HG03159 (cell line): ENCODE measurements at regions not wholly inside any gene's neighbourhood (a gene's known extent, or its start where the extent isn't known, plus 50 kb on each side); places are given as distances from the start of the nearest gene placed in this dataset.
"Not testable (repeated sequence)": the region's sequence is repeated elsewhere in the genome, so short reads cannot be mapped to it uniquely, and the experiment has no call there.

Source experiments
- ATAC-seq: cut with Tn5 transposase; IDR thresholded peaks from one replicate; pipeline ENCODE4 v1.9.1; 2021; ENCODE audit warnings: mild to moderate bottlenecking, moderate library complexity; ENCODE audit not compliant: unreplicated experiment

DNA sequence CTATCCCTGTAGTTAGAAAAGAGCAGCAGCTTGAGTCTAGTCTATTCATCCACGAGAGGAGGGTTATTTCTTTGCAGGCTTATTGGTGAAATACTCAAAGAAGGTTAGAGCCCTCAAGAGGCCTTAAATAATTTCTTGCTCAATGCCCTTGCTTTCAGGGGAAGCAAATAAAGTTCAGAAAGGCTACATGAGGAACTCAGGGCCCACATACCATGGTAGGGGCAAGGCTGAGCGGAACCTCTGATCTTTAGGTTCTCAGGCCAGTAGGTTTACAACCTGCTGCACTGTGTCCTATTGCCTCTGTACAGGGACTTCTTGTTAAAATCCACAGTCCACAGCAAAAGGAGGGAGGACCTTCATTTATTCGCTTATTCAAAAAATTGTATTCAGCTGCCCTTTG, 101.7 kb downstream of the ADAMTS15 start:
- no peak for ATAC-seq

DNA sequence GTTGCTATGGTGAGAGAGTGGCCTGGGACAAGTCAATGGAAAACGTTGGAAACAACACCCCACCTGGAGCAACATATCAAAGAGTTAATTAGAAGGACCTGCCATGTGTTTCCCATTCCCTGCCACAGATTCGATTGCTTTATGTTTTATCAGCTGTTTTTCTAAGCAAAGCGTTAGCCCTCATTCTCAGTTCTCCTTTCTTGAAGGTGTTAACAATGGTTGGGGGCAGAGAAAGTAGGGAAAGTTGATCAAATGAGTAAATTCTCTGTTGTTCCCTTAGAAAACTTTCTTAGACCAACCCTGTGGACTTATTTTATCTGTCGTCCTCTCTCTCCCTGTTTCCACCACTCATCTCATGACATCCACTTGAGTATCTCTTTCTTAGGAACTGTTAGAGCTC, 102.5 kb downstream of the ADAMTS15 start:
- no peak for ATAC-seq

DNA sequence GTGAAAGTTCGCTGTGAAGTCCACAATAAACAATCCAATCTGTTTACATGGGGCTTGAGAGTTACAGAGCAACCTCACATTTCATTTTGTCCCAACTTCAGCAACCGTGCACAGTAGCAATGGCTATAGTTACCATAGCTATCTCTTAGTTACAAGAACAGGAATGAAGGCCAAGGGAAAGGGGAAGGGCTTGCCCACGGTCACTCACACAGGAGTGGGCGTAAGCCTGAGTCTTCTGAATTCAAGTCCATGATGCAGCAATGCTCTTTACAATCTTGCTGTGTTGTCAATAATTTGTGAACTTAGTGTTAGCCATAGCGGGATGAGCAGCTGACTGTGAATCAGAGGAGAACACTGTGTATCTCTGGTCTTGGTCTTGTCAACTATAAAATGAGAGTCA, 102.9 kb downstream of the ADAMTS15 start:
- no peak for ATAC-seq

DNA sequence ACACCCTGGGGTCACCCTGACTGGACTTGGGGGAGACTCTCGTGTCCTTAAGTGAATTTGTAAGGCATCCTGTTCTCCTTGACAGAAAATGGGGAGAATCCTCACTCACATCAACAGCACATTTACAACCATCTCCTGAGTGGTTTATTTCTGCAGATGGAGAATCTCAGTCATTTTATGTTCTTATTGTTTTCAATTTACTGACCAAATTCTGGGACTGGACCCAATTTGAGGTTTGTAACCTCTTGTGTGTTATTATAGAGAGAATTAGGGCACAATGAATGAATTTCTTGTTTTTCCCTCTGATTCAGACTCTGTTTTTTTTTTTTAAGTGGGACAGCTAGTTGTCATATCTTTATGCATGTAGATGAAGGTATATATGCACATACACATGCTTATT, 104.9 kb downstream of the ADAMTS15 start:
- ATAC-seq = no peak

DNA sequence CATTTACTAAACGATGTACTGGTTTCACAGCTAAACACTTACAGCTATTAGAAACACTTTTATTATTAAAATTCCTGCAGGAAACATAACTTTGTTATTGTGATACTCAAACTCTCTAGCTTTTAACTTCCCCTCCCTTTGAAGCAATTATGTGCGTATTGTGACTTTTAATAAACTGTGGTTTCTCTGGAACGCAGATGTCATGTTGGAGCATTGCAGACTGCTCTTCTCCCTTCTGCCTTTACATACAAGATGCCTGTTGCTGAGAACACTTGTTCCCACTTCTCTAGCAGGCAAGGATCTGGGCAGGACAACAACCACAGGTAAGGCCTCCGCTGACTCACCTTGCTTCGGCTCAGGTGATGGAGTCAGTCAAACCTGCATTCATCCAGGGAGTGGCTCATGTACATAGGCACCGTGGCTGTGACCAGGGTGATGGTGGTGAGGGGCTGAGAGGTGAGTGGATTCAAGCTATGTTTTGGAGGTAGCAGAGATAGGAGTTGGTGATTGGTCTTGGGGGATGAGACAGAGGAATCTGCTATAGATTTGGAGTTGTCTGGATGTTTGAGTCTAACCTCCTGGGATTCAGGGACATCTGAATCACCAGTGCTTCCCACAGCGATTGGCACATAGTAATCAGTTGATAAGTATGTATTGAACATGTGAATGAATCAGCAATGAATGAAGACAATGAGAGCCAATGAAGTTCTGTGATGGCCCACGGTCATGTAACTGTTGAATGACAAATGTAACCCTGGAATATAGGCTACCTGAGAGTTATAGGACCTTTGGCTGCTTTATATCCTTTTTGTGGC, 106.0 kb downstream of the ADAMTS15 start:
- ATAC-seq = no peak

DNA sequence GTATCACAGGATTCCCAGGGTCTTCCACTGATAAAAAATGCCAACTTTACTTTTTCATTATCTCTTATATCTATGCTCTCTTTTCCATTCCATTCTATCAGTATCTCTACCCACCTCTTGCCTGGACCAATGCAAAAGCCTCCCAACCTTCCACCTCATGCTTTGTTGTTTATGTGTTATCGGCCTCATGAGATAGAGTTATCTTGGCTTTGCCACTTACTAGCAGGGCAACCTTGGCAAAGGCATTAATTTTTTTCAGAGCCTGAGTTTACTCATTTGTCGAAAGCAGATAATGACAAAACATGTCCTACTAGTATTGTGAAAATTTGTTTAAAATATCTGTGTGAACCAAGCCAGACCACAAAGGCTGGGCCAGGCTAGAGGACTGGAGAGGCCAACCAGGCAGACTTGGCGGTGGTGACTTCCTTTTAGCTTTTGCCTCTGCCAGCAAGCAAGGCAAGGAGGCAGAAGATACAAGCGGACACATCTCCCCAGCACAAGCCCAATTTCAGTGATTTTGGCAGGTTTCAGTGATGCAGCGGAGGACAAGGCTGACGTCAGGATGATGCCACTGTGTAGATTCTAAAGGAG, 106.9 kb downstream of the ADAMTS15 start:
- ATAC-seq = no peak

DNA sequence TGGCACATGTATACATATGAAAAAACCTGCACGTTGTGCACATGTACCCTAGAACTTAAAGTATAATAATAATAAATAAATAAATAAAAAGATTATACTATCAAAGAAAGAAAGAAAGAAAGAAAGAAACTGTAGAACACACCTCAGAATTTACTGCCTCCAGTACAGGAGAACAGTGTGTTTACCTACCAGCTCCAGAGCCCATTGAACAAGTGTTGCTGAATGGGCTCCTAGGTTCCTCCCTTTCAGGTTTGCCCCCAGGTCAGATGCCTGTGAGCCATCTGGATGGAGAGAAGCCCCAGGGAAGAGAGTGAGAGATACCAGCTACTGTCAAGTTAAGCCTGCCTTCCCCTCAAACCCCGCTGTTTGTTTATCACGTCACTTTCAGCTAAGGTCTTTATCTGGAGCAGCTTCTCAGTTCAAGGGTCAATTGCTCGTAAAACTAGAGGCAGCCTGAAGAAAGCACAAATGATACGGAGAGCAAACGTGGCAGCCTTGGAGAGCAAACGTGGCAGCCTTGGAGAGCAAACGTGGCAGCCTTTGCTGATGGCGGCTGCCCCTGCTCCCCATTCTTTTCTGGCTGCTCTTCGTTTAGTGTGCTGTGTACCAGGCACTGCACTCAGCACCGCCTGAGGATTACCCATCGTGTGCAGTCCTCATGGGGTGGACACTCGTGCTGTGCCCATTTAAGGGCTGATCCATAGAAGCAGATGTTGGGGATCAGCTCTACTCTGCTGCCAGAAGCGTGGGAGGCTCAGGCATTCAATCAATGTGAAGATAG, 111.7 kb downstream of the ADAMTS15 start:
- no peak for ATAC-seq

DNA sequence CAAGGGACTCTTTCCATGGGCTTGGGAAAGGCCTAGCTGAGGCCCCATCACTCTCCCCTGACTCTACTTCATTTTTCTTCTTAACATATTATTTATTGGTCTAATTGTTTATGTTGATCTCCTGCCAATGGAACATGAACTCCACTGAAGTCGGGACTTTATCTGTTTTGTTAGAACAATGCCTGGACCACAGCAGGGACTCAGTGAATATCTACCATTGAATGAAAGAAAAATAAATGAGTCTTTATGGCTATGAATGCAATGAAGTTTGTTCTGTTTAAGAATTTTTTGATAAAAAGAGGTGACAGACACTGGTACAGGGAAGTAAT, 112.3 kb downstream of the ADAMTS15 start:
- ATAC-seq = no peak

DNA sequence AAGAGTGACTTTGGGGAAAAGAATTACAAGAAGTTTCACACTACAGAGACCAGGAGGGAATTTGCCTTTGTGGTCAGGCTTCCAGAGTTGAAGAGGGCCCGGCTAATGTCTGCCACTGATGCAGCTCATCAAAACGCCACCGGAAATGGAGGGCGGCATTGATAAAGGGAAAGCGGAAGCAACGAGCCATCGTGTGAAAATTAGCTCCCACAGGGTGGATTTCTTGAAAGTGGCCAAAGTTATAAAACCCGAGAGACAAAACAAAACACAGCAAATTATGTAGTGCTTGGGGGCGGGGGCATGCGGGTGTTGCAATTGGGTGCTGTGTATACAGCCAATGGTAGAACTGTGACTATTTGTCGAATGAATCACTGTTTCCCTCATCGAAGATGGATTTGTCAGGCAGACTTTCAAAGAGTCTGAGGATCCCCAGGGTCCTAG, 113.0 kb downstream of the ADAMTS15 start:
- ATAC-seq = no peak

DNA sequence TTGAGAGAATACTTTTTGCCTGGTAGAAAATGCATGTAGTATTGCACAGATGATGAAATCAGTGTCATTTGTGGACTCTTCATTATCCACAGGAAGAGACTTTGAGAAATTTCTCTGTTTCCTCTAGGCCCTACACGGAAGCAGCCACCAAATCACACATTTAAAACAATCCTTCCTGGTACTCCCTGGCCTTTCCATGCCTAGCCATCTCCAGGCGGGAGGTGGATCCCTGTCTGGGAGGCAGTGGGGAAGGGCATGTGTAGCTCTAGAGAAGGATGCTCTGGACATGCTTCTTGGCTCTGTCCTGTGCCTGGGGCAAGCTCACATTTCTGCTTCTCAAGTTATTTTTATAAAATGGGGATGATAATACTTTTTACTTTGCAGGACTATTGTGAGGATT, 114.1 kb downstream of the ADAMTS15 start:
- ATAC-seq = no peak

DNA sequence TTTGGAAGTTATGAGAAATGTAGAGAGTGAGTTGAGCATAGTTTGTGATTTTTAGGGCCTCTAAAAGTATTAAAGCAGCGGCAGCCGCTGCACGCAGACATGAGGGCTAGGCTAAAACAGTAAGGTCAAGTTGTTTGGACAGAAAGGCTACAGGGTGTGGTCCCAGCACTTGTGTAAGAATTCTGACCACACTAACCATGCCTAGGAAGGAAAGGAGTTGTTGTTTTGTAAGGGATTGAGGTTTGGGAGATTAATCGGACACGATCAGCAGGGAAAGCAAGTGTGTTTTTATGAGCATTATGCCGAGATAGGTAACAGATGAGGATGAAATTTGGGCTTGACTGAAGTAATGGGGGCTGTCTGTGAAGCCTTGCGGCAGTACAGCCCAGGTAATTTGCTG, 117.9 kb downstream of the ADAMTS15 start:
- not testable (repeated sequence) for ATAC-seq

DNA sequence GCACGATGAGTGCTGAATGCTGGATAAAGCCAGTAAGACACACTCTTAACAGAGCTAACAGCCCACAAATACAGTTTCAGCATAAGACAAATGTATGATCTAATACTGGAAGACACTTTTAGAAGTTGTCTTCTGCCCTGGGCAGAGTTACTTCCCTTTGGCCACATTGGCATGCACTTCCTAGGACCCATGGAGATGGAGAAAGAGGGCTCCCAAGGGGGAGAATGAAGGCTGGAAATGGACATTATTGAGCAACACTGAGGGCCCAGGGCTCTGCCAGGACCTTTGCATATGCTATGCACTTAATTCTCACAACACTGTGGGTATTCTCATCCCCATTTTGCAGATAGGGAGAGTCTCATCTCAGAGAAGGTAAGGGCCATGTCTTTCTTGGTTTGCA, 123.1 kb downstream of the ADAMTS15 start:
- ATAC-seq = no peak

DNA sequence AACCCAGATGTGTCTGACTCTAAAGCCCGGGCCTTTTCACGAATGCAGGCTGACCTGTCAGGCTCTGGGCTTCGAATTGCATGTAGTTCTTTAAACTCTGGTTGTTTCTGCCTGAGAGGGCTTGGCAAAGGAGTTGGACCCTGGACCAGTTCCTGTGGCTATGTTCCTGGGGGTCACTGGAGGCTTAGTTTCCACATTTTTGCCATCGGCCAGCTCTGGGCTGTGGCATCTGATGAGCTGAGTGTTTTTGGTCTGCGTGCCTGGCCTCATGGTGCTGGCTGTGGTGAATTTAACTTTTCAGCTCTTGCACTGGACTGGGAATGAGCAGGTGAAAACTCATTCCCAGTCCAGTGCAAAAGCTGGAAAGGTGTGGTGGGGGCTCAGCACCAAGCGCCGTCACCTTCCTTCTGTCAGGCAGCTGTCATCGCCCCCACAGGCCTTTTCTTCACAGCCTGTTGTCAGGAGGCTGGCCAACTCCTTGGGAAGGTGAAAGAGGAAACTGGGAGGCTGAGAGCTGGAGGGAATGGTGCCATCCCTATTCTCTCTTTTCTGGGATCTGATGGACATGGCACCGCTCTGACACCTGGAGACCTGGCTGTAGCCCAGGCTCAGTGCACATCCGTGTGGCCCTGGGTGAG, 123.6 kb downstream of the ADAMTS15 start:
- no peak for ATAC-seq

DNA sequence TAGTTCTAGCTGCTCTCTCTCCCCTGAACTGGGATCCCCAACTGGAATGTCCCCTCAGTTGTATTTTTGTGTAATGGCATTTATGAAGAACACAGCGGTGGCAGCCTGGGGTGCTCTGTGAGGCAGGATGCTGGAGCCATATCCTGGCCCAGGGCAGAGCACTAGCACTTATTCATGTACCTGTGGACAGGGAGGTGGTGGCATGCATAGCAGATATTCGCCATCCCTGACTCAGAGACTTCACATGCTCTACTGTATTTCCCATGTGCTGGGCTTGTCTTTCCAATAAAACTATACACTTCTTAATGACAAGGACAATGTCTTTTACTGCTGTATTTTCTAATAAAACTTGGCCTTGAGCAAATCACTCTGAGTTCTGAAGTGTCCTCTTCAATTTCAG, 125.3 kb downstream of the ADAMTS15 start:
- no peak for ATAC-seq

DNA sequence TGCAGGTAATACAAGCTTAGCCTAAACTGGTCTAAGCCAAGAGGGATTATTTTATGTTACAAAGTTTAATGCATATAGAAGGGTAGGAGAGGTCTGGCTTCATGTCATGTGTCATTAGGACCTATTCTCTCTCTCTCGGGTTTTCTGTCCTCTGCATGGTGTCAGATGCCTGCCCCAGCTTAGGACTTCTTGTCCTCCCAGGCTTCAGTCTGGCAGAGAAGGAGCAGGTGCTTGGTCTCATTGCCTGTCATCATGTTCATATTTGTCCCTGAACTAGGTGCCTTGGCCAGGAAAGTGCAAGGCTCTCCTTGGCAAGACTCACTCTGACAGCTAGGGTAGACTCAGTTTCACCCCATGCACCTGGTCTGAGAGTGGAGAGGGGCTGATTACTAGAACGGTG, 126.3 kb downstream of the ADAMTS15 start:
- no peak for ATAC-seq

DNA sequence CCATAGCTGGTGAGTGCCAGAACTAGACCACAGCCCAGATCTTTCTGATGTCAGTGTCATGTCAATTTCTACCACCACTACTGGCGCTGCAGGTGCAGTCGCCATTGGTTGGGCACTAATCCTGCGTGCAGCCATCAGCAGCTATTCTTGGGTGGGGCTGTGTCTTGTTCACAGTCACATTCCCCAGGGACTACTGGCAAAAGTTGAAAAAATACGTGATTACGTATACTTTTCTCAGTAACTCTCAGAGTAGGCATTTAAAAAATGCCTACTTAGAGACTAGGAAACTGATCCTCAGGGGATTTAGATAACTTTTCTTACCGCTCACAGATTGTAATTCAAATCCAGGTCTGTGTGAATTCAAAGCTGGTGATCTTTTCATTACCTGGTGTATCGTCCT, 127.7 kb downstream of the ADAMTS15 start:
- ATAC-seq = no peak

DNA sequence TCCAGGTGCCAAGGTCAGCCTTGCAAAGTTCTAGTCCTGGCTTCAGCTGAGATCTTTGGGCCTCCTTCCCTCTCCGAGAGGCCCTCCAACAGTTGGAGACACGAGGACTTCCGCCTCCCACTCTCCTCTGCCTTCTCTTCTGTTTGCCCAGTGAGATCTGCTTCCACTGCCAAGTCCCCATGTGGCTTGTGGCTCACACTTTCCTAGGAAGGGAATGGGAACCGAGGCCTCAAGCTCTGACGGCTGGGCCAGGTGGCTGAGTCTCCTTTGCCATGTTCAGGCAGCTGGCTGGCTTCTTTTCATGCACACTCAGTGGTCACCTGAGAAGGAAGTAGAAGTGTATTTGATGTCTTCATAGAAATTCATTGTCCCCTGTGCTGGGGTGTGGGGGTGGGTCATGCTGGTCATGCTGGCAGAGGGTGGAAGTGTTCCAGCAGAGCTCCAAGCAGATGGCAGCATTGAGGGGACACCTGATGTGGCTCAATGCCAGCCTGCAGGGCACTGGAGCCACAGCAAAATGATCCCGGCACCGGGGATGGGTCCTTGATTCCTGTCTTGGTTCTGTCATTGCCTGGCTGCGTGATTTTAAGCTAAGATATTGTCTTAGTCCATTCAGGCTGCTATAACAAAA, 130.4 kb downstream of the ADAMTS15 start:
- no peak for ATAC-seq

DNA sequence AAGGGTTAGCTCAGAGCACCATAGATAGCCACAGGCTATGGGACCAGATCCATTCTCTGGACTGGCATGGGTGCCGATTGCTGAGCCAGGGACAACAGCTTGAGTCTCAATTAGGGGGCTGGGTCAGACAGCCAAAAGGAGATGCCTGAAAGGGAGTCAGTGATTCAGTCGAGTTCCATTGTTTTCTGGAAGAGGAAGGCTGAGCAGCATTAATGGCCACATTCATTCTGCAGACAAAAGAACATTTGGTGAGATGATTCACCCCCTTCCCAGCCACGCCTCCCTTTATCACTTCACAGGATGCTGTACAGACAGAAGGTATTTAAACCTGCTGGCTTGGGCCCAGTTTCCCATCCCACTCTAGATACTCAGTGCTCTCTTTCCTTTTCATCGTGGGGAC, 131.9 kb downstream of the ADAMTS15 start:
- no peak for ATAC-seq

DNA sequence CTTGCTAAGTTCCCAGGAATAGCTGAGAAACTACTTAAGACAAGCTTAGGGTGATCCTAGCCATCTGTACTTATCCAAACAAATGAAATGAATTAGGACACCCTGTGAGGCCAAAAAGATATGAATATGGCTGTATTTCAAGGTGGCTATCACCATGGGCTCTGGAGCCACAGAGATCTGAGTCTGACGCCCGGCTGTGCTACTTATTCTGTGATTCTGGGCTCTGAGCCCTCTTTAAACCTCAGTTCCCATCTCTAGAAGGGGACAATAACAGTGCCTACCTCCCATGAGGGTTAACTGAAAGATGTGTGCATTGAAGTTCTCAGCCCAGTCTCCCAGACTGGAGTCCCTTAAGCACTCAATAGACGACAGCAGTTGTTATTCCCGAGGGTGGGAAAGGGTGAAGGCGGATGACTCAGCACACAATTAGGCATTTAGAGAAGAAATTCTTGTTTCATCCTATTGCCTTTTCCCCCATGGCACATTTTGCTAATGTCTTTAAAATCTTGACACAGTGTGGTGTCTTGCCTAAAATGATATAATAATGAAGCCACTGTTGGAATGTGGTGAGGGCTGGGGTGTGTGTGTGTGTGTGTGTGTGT, 132.5 kb downstream of the ADAMTS15 start:
- ATAC-seq = no peak

DNA sequence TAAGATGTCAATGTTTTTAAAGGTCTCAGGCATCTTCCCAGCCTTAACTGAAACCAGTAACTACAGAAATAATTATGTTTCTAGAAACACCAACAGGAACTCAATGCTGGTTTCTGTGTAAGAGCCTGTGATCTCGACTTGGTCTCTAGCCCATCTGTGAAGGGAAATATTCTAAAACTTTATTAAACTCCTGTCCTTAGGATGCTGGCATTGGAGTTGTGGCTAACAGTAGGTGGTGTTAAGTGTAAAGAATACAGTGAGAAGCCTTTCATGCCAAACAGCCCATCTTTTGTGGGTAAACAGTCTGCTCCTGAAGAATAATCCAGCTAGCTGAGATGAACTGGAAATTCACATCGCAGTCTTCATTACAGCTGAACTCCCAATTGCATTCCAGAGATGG, 133.2 kb downstream of the ADAMTS15 start:
- ATAC-seq = no peak

DNA sequence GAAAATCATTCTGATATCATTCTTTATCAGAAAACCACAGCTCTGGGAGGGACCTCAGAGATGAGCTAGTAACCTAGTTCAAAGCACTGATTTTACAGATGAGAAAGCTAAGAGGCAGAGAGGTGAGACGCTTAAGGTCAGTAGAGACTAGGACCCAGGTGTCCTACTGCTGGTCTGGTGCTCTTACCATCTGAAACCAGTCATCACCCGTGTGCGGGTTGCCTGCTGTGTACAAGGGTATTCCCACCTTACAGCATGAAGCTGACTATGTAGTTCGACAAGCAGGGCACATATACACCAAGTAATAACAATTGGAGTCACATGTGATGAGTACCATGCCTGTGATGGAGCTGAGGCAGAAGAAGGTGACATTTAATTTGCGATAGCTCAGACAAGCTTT, 133.7 kb downstream of the ADAMTS15 start:
- ATAC-seq = no peak
